ENCODE measurements at regions not wholly inside any gene's neighbourhood (a gene's known extent, or its start where the extent isn't known, plus 50 kb on each side); places are given as distances from the start of the nearest gene placed in this dataset.

DNA sequence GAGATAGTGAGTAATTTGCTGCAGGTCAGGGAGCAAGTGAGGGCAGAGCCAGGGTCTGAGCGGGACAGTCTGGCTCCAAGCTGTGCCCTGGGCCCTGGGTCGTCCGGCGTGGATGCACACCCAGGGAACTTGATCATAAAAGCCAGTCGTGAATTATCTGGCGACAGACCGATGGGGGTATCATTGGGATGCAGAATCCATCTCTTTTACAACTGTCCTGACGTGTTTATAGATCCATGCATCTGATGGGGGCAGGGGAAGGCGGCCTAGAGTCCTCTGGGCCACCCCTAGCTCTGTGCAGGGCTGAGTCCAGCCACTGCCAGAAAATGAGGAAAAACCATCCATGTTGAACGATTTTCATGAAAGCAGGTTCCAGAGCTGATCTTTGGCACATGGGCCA lies 332.8 kb downstream of the C16orf95 start:
- FAIRE-seq (no peak), DNase-seq (ENCODE audit: insufficient read length, low spot score) (no peak)

DNA sequence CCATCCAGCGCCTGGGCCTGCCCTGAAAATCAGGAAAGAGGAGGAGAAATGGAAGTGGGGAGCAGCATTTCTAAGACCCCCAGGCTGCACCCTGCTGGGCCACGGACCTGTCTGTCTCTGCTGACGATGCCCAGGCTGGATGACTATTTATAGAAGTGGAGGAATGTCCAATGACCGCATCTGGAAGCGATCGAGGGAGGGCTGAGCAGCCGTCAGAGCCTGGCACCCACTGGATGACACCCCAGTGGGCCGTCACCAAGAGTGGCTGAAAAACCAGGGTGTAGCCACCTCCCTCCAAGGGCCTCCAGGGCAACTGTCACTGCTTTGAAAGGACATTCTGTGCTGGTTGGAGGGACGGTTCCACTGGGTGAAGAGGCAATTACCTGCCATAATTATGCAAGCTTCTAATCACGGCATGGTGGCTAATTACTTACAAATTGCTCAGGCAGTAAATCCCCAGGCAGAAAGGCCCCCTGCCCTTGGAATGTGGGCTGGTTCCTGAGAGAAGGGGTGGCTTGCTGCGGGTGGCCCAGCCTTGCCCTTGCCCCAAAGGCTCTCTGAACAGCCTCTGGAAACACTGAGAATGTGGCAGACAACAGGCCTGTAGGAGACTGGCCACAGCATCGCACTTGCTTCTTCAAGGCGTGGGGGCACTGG lies 332.1 kb downstream of the C16orf95 start:
- DNase-seq (ENCODE audit: insufficient read length, low spot score) (no peak), FAIRE-seq (no peak)

DNA sequence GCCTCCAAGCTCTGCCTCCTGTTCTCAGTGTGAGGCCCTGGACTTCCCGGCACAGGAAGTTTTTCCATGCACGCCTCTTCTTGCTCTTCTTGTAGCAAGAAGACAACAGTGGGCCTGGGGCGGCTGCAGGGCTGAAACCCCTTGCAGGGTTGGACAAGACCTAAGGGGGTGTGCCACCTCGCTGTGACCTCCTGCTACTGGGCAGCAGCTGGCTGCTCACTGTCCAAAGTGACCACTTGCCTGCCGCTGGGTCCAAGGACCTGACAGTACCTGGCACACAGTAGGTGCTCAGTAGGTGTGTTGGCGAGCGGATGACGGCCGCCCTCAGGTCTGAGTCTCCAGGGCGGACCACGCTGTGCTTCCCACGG lies 331.6 kb downstream of the C16orf95 start:
- no peak for DNase-seq (ENCODE audit: insufficient read length, low spot score)
- FAIRE-seq: peak; percentile 13

DNA sequence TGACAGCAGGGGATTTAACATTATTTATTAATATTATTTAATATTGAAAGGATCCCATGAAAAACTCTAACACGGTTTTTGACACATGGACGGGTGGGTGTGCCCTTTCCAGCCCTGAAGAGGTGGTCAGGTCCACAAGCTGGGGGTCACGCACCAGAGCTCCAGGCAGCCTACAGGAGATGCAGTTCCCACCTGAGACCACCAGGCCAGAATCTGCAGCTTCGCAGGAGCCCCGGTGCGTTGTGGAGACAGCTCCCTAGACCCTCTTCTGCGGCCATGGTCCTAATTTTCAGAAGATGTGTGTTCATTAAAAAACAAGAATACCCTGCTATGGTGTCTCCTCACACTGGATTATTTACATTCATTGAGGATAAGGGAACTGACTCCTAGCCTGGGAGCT lies 331.1 kb downstream of the C16orf95 start:
- no peak for DNase-seq (ENCODE audit: insufficient read length, low spot score)
- FAIRE-seq: no peak

DNA sequence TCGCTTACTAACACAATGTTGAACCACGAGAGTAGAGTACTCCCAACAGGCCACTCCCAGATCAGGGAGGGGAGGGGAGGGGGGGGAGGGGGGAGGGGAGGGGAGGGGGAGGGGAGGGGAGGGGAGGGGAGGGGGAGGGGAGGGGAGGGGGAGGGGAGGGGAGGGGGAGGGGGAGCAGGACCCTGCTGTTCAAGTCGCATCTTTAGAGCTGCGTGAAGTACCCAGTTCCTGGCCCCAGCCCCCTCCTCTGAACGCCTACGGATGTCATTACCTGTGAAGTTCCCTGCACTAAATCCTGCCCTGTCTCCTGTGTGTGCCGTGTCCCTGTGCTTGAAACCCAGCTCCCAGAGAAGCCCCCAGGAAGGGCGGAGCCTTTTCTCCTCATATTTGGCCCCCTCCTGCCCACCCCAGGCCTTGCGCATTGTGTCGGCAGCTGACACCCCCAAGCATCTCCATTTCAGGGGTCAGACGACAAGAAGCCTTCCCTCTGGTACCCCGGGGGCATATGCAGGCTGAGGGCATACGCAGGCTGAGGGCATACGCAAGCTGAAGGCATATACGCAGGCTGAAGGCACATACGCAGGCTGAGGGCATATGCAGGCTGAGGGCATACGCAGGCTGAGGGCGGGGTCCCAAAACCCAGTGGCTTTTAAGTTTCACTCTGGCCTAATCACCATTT lies 330.2 kb downstream of the C16orf95 start:
- DNase-seq (ENCODE audit: insufficient read length, low spot score) (no peak), FAIRE-seq (no peak)

DNA sequence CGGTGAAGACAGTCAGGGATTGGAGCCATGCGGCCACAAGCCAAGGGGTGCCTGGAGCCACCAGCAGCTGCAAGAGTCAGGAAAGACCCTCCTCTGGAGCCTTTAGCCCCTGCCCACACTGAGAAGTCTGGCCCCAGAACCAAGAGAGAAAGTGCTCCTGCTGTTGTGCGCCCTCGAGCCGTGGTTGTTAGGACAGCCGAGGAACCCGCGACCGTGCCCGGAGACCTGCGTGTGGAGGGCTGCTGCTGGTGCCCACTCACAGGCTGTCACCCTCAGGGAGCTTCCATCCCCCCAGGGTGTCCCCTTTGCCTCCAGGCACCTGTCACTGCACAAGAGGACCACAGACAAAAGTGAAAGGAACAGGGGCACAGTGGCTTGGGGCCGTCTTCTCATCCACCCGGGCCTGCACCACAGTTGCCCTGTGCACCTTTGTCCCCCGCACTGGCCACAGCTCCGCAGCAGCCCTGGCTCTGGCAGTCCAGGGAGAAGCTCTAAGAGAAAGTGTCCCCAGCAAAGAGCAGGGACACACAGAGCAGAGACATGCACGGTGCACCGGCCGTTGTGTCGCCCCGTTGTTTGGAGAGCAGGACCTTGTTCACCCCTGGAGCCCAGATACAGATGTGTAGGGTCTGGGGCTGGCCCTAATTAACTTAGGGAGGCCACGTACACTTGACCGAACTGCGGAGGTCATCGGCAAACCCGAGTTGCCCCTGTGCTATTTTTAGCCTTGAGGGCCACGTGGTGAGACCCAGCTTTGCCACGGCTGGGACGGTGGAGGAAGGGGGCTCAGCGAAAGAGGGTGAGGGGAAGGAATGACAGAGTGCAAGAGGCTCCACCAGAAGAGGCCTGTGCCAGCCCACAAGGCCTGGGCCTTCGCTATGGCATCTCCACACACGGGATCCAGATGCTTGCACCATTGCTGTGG lies 329.2 kb downstream of the C16orf95 start:
- no peak for FAIRE-seq
- DNase-seq (ENCODE audit: insufficient read length, low spot score): no peak

DNA sequence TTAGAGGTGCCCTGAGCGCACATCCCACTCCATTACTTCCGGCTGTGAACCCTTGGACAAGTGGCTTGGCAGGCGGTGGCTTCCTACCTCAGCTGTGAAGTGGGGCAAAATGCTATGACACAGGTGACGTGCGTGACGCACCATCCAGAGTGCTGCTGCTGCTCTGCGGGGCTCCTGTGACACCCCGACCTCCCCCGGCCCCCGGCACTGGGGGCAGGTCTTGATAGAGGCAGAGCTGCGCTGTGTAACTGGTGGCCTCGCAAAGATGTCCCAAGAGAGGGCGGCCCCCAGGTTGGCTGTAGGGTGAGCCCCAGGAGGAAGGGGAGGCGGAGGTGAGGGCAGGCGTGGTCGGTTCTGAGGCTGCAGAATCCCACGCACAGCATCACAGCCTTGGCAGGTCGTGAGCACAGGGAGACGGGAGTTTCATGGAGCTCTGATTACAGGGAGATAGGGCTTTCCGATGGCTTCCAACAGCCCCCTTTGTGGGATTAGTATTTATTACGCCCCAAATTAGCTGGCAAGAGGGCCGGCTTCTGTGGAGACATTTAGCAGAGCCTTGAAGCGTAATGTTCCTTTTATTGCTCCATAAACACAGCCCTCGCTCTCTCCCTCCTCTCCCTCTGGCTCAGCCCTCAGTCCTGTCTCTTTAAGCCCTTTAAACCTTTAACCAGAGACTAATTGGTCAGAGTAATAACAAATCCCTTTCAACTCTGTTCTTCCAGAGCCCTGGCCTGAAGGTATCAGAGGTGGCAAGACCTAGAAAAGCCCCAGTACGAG lies 328.1 kb downstream of the C16orf95 start:
- FAIRE-seq (no peak), DNase-seq (ENCODE audit: insufficient read length, low spot score) (no peak)

DNA sequence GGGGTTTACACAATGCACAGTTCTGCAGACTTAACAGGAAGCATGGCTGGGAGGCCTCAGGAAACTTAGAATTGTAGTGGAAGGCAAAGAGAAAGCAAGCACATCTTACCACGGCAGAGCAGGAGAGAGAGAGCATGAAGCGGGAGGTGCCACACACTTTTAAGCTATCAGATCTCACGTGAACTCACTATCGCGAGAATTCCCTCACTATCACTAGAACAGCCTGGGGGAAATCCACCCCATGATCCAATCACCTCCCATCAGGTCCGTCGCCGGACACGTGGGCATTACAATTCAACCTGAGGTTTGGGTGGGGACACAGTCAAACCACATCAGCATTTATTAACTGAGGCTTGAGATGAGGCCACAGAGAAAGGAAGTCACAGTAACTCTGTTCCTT lies 326.7 kb downstream of the C16orf95 start:
- FAIRE-seq (no peak), DNase-seq (ENCODE audit: insufficient read length, low spot score) (no peak)

DNA sequence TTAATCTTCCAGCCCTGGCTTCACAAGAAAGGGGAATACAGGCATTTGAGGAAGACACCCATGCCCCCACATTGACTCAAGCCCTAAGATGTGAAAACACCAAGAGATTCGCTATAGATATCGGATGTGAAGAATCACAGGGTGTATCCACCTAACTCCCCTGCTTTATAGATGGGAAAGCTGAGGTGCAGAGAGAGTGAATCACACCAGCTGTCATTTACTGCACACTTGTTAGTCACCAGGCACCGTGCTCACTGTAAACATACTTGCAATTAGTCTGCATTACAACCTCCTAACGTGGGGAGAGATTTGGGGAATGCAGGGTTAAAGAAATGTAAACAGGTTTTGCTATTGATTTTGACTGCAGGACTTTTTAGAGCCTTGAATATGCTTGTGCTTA lies 325.5 kb downstream of the C16orf95 start:
- DNase-seq (ENCODE audit: insufficient read length, low spot score) (no peak), FAIRE-seq (peak; percentile 82)

DNA sequence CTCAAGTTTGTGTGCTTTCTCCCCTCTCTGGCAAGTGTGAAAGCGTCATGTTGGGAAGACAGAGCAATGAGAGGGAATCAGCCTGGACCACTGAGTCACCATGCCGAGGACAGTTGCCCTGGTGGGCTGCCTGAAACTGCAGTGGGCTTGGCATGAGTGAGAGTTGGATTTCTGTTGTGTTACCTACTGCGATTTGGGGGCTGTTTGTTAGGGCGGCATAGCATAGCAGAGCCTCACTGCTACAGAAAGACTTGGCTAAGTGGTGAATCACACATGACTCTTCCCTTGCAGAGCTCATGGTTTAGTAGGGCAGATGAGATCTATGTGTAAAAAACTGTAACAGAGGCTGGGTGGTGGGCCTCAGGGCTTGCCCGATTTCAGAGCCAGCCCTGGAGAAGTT lies 324.6 kb downstream of the C16orf95 start:
- FAIRE-seq (peak; percentile 23), DNase-seq (ENCODE audit: insufficient read length, low spot score) (no peak)

DNA sequence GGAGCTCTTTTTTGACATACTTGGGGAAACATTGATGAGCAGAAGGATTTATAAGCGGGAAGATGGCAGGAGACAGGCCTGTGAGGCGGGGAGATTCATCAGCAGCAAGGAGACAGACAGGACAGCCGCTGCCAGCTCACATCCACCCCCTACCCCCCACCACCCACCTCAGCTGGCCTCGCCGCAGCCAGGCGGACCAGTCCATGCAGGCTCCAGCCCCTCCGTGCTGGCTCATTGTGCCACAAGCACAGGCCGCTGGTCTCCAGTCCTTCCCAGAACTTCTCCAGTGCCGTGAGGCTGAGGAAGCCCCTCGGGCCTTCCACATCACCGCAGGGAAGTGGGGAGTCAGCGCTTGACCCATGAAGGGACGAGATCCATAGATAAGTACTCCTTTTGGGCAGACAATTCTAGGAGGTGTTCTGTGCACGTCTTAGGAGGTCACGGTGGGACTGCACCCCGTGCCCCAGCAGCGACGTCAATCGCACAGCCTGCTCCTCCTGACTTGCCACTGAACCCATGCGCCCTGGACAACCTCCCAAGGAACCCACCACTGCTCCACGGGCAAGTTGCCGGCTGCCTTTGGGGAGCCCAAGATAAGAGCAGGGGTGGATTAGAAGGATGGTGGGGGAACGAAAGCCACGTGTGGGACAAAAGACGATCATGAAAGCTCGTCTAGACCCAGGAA lies 323.6 kb downstream of the C16orf95 start:
- DNase-seq (ENCODE audit: insufficient read length, low spot score): no peak
- FAIRE-seq: peak; percentile 63

DNA sequence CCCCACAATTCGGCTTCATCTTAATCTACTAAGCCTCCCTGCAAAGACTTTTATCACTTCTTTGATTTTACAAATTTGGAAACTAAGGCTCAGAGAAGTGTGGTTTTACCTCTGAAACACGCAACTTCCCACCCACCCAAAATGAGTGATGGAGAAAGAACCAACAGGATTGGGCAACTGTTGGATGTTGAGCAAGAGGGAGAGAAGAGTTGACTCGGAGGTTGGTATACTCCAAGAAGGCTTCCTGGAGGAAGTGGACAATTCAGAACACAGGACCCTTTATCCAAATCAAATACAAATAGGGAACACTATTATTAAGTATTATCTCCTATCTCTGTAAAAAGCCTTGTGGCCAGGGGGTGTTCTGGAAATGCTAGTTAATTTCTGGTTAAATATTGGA lies 323.0 kb downstream of the C16orf95 start:
- no peak for FAIRE-seq
- no peak for DNase-seq (ENCODE audit: insufficient read length, low spot score)

DNA sequence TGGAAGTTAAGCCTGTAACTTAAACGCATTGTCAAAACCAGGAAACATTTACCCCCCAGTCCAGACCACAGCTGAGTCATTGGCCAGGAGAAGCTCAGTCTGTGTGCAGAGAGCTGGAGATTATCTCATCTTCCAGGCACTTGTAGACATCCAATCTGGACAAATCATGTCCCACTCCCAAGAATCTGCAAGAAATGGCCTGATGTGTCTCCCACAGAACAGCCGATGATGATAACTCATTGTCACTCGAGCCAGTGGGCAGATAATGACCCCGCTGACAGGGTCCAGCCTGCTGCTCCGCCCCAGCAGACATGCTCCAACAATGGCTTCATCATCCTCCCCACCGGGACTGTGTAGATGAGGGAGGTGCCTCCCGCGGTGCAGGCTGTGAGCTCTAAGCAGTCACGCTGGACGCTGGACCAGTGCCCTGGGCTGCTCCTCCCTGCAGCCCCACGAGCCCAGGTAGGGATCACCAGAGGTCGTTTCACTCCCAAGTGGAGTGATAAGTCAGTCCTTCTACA lies 322.5 kb downstream of the C16orf95 start:
- DNase-seq (ENCODE audit: insufficient read length, low spot score): peak; percentile 95
- FAIRE-seq: peak; percentile 96

DNA sequence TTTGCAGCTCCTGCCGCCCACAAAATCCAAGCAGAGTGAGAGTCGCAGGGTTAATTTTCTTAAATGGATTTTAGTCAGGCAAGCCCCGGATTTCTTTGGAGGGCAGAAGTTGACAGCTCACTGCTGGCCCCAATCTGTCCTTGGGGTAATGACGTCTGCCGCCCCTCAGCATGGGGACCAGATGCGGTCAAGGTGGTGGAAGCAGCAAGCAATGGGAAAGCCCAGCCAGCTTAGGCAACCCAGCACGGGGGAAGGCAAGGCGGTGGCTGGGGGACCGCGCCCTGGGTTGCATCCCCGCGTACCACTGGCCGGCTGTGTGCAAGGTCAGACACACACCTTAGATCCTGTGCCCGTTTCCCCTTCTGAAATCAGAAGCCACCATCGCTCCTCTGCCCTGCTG lies 321.7 kb downstream of the C16orf95 start:
- DNase-seq (ENCODE audit: insufficient read length, low spot score) (no peak), FAIRE-seq (no peak)

DNA sequence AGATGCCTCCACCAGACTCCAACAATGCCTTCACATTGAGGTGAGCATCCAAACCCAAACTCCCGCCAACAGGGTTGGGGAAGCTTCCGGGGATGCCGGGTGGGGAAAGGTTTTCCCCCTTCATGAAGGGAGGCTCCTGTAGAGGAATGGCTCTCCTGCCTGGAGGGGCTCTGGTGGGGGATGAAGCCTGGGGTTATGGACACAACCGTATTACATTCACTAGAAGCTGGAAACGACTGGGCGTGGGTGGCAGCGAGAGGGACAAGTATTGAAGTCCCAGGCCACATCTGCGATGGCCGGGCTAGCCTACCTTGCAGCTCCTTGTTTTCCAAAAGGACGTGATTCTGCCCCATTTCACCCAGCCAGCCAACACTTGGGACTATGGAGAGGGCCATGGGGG lies 321.1 kb downstream of the C16orf95 start:
- no peak for DNase-seq (ENCODE audit: insufficient read length, low spot score)
- FAIRE-seq: no peak

DNA sequence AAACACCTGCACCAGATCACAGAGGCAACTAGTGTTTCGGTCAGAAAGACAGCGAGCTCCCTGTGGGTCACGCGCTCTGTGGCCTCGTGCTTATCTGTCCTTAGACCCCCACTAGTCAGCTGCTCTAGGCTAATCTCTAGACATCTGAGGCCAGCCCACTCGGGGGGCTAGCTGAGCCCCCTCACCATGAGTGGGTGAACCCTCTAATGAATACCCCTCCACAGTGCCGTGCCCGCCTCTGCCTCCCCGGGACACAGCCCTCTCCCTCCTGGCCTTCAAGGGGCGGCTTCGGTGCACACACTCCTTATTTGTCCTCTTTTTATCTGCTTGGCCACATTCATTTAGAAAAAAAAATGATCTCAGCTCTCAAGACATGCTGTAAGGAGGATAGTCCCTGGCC lies 320.1 kb downstream of the C16orf95 start:
- DNase-seq (ENCODE audit: insufficient read length, low spot score) (no peak), FAIRE-seq (no peak)

DNA sequence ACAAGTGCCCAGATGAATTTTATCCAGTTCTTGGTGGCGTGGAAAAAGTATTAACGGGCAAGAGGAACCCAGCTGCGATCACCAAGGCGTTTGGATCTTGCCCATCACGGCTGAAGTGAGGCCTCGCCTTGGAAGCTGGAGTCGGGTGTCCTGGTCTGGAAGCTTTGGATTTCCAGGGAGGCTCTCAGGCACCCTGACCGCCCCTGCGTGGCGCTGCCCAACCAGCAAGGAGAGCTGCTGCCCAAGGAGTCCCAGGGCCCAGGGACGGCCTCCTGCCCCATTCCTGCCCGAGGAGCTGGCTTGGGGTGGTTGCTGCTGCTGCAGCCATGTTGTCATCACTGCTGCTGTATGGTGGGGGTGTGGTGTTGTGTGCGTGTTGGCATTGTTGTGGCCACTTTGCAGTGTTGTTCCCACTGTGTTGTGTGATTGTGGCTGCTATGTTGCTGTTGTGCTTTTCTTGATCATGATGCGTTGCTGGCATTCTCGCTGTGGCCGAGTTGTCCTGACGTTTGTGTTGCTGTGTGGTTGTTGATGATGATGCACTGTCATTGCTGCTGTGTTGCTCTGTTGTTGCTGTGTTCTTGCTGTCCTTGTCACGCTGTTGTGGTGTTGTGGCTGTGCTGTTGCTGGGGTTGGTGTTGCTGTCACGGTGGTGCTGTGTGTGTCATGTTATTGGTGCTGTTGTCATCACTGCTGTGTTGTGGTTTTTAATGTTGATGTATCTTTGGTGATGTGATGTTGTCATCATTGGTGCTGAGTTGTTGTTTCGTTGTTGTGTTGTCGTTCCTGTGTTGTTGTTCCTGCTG lies 318.8 kb downstream of the C16orf95 start:
- DNase-seq (ENCODE audit: insufficient read length, low spot score): no peak
- FAIRE-seq: no peak

DNA sequence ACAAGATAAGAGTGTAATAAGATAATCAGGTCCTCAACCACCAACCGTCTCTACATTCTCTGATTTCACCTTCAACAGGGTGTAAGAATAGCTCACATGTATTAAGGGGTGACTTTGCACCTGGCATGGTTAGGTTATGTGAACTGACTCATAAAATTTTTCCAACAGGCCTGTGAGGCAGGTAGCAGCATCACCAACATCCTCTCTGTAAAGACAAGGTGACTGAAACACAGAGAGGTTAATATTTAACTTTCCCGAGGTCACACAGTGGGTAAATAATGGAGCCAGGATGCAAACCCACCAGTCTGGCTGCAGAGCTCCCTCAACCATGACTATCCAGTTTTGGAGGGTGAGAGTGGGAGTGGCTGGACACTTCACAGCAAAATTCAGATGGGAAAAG lies 317.2 kb downstream of the C16orf95 start:
- no peak for DNase-seq (ENCODE audit: insufficient read length, low spot score)
- no peak for FAIRE-seq

DNA sequence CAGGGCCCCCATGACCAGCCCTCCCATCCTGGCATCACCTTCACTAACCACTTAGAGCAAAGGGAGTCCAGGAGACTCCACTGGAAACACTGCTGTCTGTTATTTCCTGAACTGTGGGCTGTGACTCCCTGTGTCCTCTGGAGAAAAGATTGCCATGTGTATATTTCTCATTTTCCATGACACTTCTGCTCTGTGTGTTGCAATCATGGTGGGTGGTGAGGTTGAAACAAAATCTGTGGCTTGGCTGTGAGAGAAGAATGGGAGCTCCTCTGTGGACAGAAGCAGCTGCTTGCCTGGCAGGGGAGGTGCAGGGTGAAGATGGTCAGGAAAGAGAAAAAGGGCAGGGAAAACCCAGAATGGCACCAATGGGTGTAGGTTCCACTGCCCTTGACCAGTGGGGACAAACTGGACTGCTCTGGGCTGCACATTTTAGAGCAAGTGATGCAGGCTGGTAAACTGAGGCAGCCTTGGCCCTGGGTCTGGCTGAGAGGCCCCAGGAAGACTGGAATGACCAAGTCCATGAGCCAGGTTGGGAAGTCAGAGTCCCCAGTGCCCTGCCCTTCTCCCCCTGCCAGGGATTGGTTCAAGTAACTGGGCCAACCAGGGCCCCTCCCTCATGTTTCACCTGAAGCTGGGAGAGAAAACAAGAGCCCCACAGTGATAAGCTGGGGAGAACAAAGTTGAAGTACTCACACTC lies 314.3 kb downstream of the C16orf95 start:
- FAIRE-seq (peak; percentile 51), DNase-seq (ENCODE audit: insufficient read length, low spot score) (no peak)

Data from HTR-8/SVneo (cell line).